AG04449 (cell line): ENCODE measurements at regions not wholly inside any gene's neighbourhood (a gene's known extent, or its start where the extent isn't known, plus 50 kb on each side); places are given as distances from the start of the nearest gene placed in this dataset.

Experiments used
- CTCF ChIA-PET: fragments of 350-600 bp; formaldehyde crosslinking; extraction: SDS; loops from one replicate; lab custom pipeline; 2021; ENCODE audit warnings: antibody characterized with exemption; lab: Yijun Ruan, JAX
- POLR2A ChIA-PET: fragments of 400-600, 350-600 bp; formaldehyde crosslinking; extraction: SDS; loops from one replicate; lab custom pipeline; 2020; ENCODE audit warnings: antibody characterized with exemption, inconsistent platforms; lab: Yijun Ruan, JAX
- DNase-seq: peaks from one replicate; pipeline ENCODE4 v3.0.0-alpha.2; 2010; ENCODE audit warnings: low read depth, low spot score
- H3K4me3 ChIP-seq: 2 replicates; pipeline ENCODE4 v1.5.1; 2011; ENCODE audit warnings: low read depth, mild to moderate bottlenecking, control low read depth, low read length
- CTCF ChIP-seq: IDR thresholded peaks from one replicate; pipeline ENCODE4 v1.5.1; 2011; ENCODE audit warnings: mild to moderate bottlenecking, moderate library complexity, low read length, control low read depth, inconsistent platforms; ENCODE audit not compliant: insufficient read depth; ENCODE audit errors: missing control alignments

- ChIA-PET POLR2A (no interaction called here), CTCF (interaction anchor here (0.8 to 1.4 kb wide), 2 partner anchors 52 to 181 kb away, joined by 3 read pairs; no protein-coding TSS in a partner anchor)
- TF ChIP-seq CTCF = no peak
- DNase-seq = no peak
- no peak overlapping the region for H3K4me3 ChIP-seq
Observed at GRCh38 chr12:77745624-77746023, 85.1 kb upstream of the NAV3 start.

- ChIA-PET CTCF (interaction anchor here (1.6 kb wide), 1 partner anchor 183 kb away, joined by 4 read pairs; no protein-coding TSS in a partner anchor), POLR2A (no interaction called here)
- no peak for DNase-seq
- no peak overlapping the region for H3K4me3 ChIP-seq
- TF ChIP-seq CTCF = no peak
Observed at GRCh38 chr12:77742631-77743030, 88.1 kb upstream of the NAV3 start.

GRCh38 chr12:77741974-77742517 lies 88.6 kb upstream of the NAV3 start:
- no peak overlapping the region for H3K4me3 ChIP-seq
- TF ChIP-seq CTCF = no peak
- POLR2A ChIA-PET = no interaction called here
- no peak for DNase-seq
- CTCF ChIA-PET = interaction anchor here (1.6 kb wide), 1 partner anchor 183 kb away, joined by 4 read pairs; no protein-coding TSS in a partner anchor

- TF ChIP-seq CTCF = no peak
- no peak for DNase-seq
- ChIA-PET POLR2A (no interaction called here), CTCF (interaction anchor here (1.0 to 1.4 kb wide), 2 partner anchors 12 to 16 kb away, joined by 3 read pairs; no protein-coding TSS in a partner anchor)
- no peak overlapping the region for H3K4me3 ChIP-seq
Observed at GRCh38 chr12:77736219-77736965, 94.3 kb upstream of the NAV3 start.

GRCh38 chr12:77734214-77734883 lies 96.3 kb upstream of the NAV3 start:
- CTCF ChIA-PET = interaction anchor here (0.7 to 2.0 kb wide), 3 partner anchors 10 to 191 kb away, joined by 3 to 7 read pairs (median 6); no protein-coding TSS in a partner anchor
- POLR2A ChIA-PET = no interaction called here
- peak; percentile 12 for DNase-seq
- H3K4me3 ChIP-seq = no peak overlapping the region
- no peak for TF ChIP-seq CTCF

- DNase-seq = no peak
- CTCF ChIA-PET = interaction anchor here (2.4 to 2.5 kb wide), 2 partner anchors 197 to 201 kb away, joined by 10 to 40 read pairs; no protein-coding TSS in a partner anchor
- POLR2A ChIA-PET = no interaction called here
- no peak overlapping the region for H3K4me3 ChIP-seq
- no peak for TF ChIP-seq CTCF
Observed at GRCh38 chr12:77728018-77728417, 102.7 kb upstream of the NAV3 start.
